Peyer's patch (tissue), 4 donors: ENCODE measurements at regions not wholly inside any gene's neighbourhood (a gene's known extent, or its start where the extent isn't known, plus 50 kb on each side); places are given as distances from the start of the nearest gene placed in this dataset.

Experiments
- DNase-seq, 3 donors: peaks; one replicate each; pipeline ENCODE4 v3.0.0-alpha.2; 2017 to 2019
- H3K27ac ChIP-seq, 4 donors: fragments of 200-600 bp; sonication (generic); one replicate each; pipeline ENCODE4 v1.5.1; 2016 to 2019
- H3K27me3 ChIP-seq, 2 donors: fragments of 200-600 bp; sonication (generic); one replicate each; pipeline ENCODE4 v1.5.1; 2019
- H3K36me3 ChIP-seq, 3 donors: fragments of 200-600 bp; sonication (generic); one replicate each; pipeline ENCODE4 v1.5.1; 2016 to 2019
- H3K4me1 ChIP-seq, 4 donors: fragments of 200-600 bp; sonication (generic); one replicate each; pipeline ENCODE4 v1.5.1; 2016 to 2019
- H3K4me3 ChIP-seq, 4 donors: fragments of 200-600 bp; sonication (generic); 1 replicate in 3 of 4; 2 replicates in 1 of 4; pipeline ENCODE4 v1.5.1; 2016 to 2019; ENCODE audit warnings: mild to moderate bottlenecking in 1 of 4
- H3K9me3 ChIP-seq, 4 donors: fragments of 200-600 bp; sonication (generic); one replicate each; pipeline ENCODE4 v1.5.1; 2016 to 2019; ENCODE audit warnings: mild to moderate bottlenecking in 1 of 4
- CTCF ChIP-seq, 6 experiments: fragments of 450-650 bp in 4 of 6; fragments of 200-600 bp in 2 of 6; sonication (generic) in 1 of 6; IDR thresholded peaks; one replicate each; pipeline ENCODE4 v1.5.1; 2017 to 2019; ENCODE audit warnings: antibody characterized with exemption in 6 of 6, mild to moderate bottlenecking in 3 of 6, moderate library complexity in 1 of 6
- POLR2A ChIP-seq, 2 donors: fragments of 450-650 bp; IDR thresholded peaks; one replicate each; pipeline ENCODE4 v1.5.1; 2017; ENCODE audit warnings: antibody characterized with exemption in 2 of 2, mild to moderate bottlenecking in 2 of 2, moderate library complexity in 2 of 2

- no peaks in the 10 kb centered on the region for H3K27me3 ChIP-seq
- H3K27ac ChIP-seq, result no peak overlapping the region
- H3K9me3 ChIP-seq, result no peaks in the 10 kb centered on the region
- H3K4me3 ChIP-seq, result no peak overlapping the region
- no peaks in the 10 kb centered on the region for H3K36me3 ChIP-seq
- no peak for TF ChIP-seq CTCF (IDR thresholded peaks at IDR 0.05)
- no peak for TF ChIP-seq POLR2A (IDR thresholded peaks at IDR 0.05)
- no peak for DNase-seq
- no peaks in the 10 kb centered on the region for H3K4me1 ChIP-seq
Observed at GRCh38 chr13:67421475-67421874, 191.3 kb upstream of the PCDH9 start.

GRCh38 chr13:67416047-67416925, 186.2 kb upstream of the PCDH9 start:
- no peak for DNase-seq

GRCh38 chr13:67410645-67411044, 180.5 kb upstream of the PCDH9 start:
- Histone ChIP-seq H3K4me1 (no peaks in the 10 kb centered on the region), H3K27me3 (no peaks in the 10 kb centered on the region), H3K36me3 (no peaks in the 10 kb centered on the region), H3K27ac (no peak overlapping the region), H3K4me3 (no peak overlapping the region), H3K9me3 (no peaks in the 10 kb centered on the region)
- TF ChIP-seq POLR2A (IDR thresholded peaks at IDR 0.05), result no peak
- TF ChIP-seq CTCF (IDR thresholded peaks at IDR 0.05), result no peak
- DNase-seq, result no peak

More at GRCh38 chr13:67416047-67416925, 186.2 kb upstream of the PCDH9 start:
- TF ChIP-seq CTCF (IDR thresholded peaks at IDR 0.05) (no peak), POLR2A (IDR thresholded peaks at IDR 0.05) (no peak)
- Histone ChIP-seq H3K27me3 (no peaks in the 10 kb centered on the region), H3K9me3 (no peaks in the 10 kb centered on the region), H3K27ac (no peak overlapping the region), H3K4me3 (no peak overlapping the region), H3K4me1 (no peaks in the 10 kb centered on the region), H3K36me3 (no peaks in the 10 kb centered on the region)

- Histone ChIP-seq H3K4me3 (no peak overlapping the region), H3K27ac (no peak overlapping the region), H3K36me3 (no peaks in the 10 kb centered on the region), H3K4me1 (no peaks in the 10 kb centered on the region), H3K9me3 (no peaks in the 10 kb centered on the region), H3K27me3 (no peaks in the 10 kb centered on the region)
- DNase-seq, result no peak
- TF ChIP-seq POLR2A (IDR thresholded peaks at IDR 0.05), result no peak
- no peak for TF ChIP-seq CTCF (IDR thresholded peaks at IDR 0.05)
Observed at GRCh38 chr13:67408798-67409197, 178.7 kb upstream of the PCDH9 start.

GRCh38 chr13:67402546-67402945, 172.4 kb upstream of the PCDH9 start:
- no peak for TF ChIP-seq CTCF (IDR thresholded peaks at IDR 0.05)
- TF ChIP-seq POLR2A (IDR thresholded peaks at IDR 0.05), result no peak
- H3K4me1 ChIP-seq, result no peaks in the 10 kb centered on the region
- no peaks in the 10 kb centered on the region for H3K36me3 ChIP-seq
- H3K4me3 ChIP-seq, result no peak overlapping the region
- H3K9me3 ChIP-seq, result no peaks in the 10 kb centered on the region
- DNase-seq, result no peak
- no peak overlapping the region for H3K27ac ChIP-seq
- H3K27me3 ChIP-seq, result no peaks in the 10 kb centered on the region
